ENCODE measurements at regions not wholly inside any gene's neighbourhood (a gene's known extent, or its start where the extent isn't known, plus 50 kb on each side); places are given as distances from the start of the nearest gene placed in this dataset.

GRCh38 chr16:72367851-72368250 lies 195.9 kb upstream of the PMFBP1 start:
- intact Hi-C loops (cut with micrococcal nuclease), result no loop called here
- H3K9me3 Mint-ChIP-seq, result peaks cover 5% of the 10 kb centered on the region

GRCh38 chr16:72362973-72363372 lies 191.0 kb upstream of the PMFBP1 start:
- ChIA-PET POLR2A (no interaction called here), CTCF (no interaction called here)
- Mint-ChIP-seq H3K9me3 (peaks cover 5% of the 10 kb centered on the region), H3K4me1 (ENCODE audit: low read depth) (no peaks in the 10 kb centered on the region), H3K27me3 (no peaks in the 10 kb centered on the region), H3K36me3 (no peaks in the 10 kb centered on the region), H3K27ac (no peak overlapping the region), H3K4me3 (no peak overlapping the region)
- no peak for DNase-seq
- intact Hi-C loops (cut with micrococcal nuclease), result no loop called here

More at GRCh38 chr16:72367851-72368250, 195.9 kb upstream of the PMFBP1 start:
- H3K27me3 Mint-ChIP-seq, result no peaks in the 10 kb centered on the region
- DNase-seq, result no peak
- no peak overlapping the region for H3K4me3 Mint-ChIP-seq
- ChIA-PET CTCF (no interaction called here), POLR2A (no interaction called here)
- H3K4me1 Mint-ChIP-seq (ENCODE audit: low read depth), result no peaks in the 10 kb centered on the region
- H3K27ac Mint-ChIP-seq, result no peak overlapping the region
- no peaks in the 10 kb centered on the region for H3K36me3 Mint-ChIP-seq

- no peak for DNase-seq
- Mint-ChIP-seq H3K27ac (no peak overlapping the region), H3K4me3 (no peak overlapping the region), H3K9me3 (peaks cover 5% of the 10 kb centered on the region), H3K4me1 (ENCODE audit: low read depth) (no peaks in the 10 kb centered on the region), H3K36me3 (no peaks in the 10 kb centered on the region), H3K27me3 (no peaks in the 10 kb centered on the region)
- intact Hi-C loops (cut with micrococcal nuclease), result no loop called here
- POLR2A ChIA-PET, result no interaction called here
- CTCF ChIA-PET, result no interaction called here
Observed at GRCh38 chr16:72362476-72362875, 190.5 kb upstream of the PMFBP1 start.

GRCh38 chr16:72357910-72358309 lies 186.0 kb upstream of the PMFBP1 start:
- Mint-ChIP-seq H3K27me3 (no peaks in the 10 kb centered on the region), H3K36me3 (no peaks in the 10 kb centered on the region), H3K27ac (no peak overlapping the region), H3K9me3 (peaks cover 3% of the 10 kb centered on the region), H3K4me1 (ENCODE audit: low read depth) (no peaks in the 10 kb centered on the region), H3K4me3 (no peak overlapping the region)
- ChIA-PET CTCF (no interaction called here), POLR2A (no interaction called here)
- no peak for DNase-seq
- intact Hi-C loops (cut with micrococcal nuclease), result no loop called here

GRCh38 chr16:72355561-72355960 lies 183.6 kb upstream of the PMFBP1 start:
- Mint-ChIP-seq H3K27me3 (no peaks in the 10 kb centered on the region), H3K27ac (no peak overlapping the region), H3K36me3 (no peaks in the 10 kb centered on the region), H3K9me3 (peaks cover 3% of the 10 kb centered on the region), H3K4me1 (ENCODE audit: low read depth) (no peaks in the 10 kb centered on the region), H3K4me3 (no peak overlapping the region)
- ChIA-PET POLR2A (no interaction called here), CTCF (interaction anchor here (0.8 kb wide), 1 partner anchor 231 kb away, joined by 3 read pairs; no protein-coding TSS in a partner anchor)
- no peak for DNase-seq
- intact Hi-C loops (cut with micrococcal nuclease), result no loop called here

GRCh38 chr16:72349719-72350118 lies 177.8 kb upstream of the PMFBP1 start:
- no peaks in the 10 kb centered on the region for H3K4me1 Mint-ChIP-seq (ENCODE audit: low read depth)
- POLR2A ChIA-PET, result no interaction called here
- H3K9me3 Mint-ChIP-seq, result peaks cover 3% of the 10 kb centered on the region
- H3K27me3 Mint-ChIP-seq, result no peaks in the 10 kb centered on the region
- H3K27ac Mint-ChIP-seq, result no peak overlapping the region
- CTCF ChIA-PET, result no interaction called here
- no peak overlapping the region for H3K4me3 Mint-ChIP-seq
- H3K36me3 Mint-ChIP-seq, result no peaks in the 10 kb centered on the region
- no peak for DNase-seq
- intact Hi-C loops (cut with micrococcal nuclease), result no loop called here

- ChIA-PET POLR2A (no interaction called here), CTCF (no interaction called here)
- no peaks in the 10 kb centered on the region for H3K27me3 Mint-ChIP-seq
- no peak for DNase-seq
- H3K36me3 Mint-ChIP-seq, result no peaks in the 10 kb centered on the region
- peaks cover 36% of the 10 kb centered on the region for H3K9me3 Mint-ChIP-seq
- H3K27ac Mint-ChIP-seq, result no peak overlapping the region
- intact Hi-C loops (cut with micrococcal nuclease), result no loop called here
- no peaks in the 10 kb centered on the region for H3K4me1 Mint-ChIP-seq (ENCODE audit: low read depth)
- no peak overlapping the region for H3K4me3 Mint-ChIP-seq
Observed at GRCh38 chr16:72332926-72333325, 161.0 kb upstream of the PMFBP1 start.

- Mint-ChIP-seq H3K27ac (no peak overlapping the region), H3K9me3 (peaks cover 37% of the 10 kb centered on the region), H3K4me1 (ENCODE audit: low read depth) (no peaks in the 10 kb centered on the region), H3K4me3 (no peak overlapping the region), H3K36me3 (peaks cover 4% of the 10 kb centered on the region), H3K27me3 (no peaks in the 10 kb centered on the region)
- intact Hi-C loops (cut with micrococcal nuclease), result no loop called here
- ChIA-PET CTCF (no interaction called here), POLR2A (no interaction called here)
- no peak for DNase-seq
Observed at GRCh38 chr16:72324578-72324977, 152.6 kb upstream of the PMFBP1 start.

DNA sequence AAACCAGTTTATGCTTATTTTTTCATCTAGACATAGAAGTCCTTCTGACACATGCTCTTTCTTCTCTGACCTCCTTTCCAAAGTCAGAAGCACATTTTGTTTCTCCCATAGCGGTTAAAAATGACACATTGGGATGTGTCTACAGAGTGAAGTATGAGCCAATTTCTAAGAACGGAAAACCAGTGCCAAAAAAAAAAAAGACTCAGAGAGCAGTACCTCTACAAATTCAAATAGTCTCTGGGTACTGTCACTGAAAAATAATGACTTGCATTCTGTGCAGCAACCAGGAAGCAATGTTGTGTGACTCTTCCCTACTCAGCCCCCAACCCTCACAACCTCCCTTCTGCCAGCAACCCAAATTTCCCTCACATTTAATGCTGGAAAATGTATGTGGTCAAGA lies 145.5 kb upstream of the PMFBP1 start:
- H3K4me3 Mint-ChIP-seq, result no peak overlapping the region
- no peak overlapping the region for H3K27ac Mint-ChIP-seq
- no peaks in the 10 kb centered on the region for H3K4me1 Mint-ChIP-seq (ENCODE audit: low read depth)
- DNase-seq, result no peak
- ChIA-PET CTCF (no interaction called here), POLR2A (no interaction called here)
- H3K27me3 Mint-ChIP-seq, result peaks cover 2% of the 10 kb centered on the region
- H3K36me3 Mint-ChIP-seq, result peaks cover 2% of the 10 kb centered on the region
- intact Hi-C loops (cut with micrococcal nuclease), result no loop called here
- peaks cover 19% of the 10 kb centered on the region for H3K9me3 Mint-ChIP-seq

DNA sequence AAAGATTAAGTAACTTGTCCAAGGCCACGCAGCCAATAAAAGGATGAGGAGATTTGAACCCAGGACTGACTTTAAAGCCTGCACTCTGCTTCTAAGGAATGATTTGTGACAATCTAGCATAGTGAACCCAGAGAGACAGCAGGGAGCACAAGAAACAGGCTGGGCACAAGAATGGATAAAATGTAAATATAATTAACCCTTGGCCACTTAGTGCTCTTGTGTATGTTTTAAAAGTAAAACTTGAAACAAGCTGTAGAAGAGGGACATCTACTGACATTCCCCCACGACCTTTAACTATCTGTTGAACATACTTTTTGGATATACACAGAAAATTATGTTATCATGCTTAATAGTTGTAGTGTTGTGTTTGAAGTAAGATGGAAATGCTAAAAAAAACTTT lies 141.9 kb upstream of the PMFBP1 start:
- POLR2A ChIA-PET, result no interaction called here
- CTCF ChIA-PET, result interaction anchor here (0.5 kb wide), 1 partner anchor 615 kb away, joined by 3 read pairs; no protein-coding TSS in a partner anchor
- no peak for DNase-seq
- Mint-ChIP-seq H3K9me3 (peaks cover 3% of the 10 kb centered on the region), H3K27ac (no peak overlapping the region), H3K4me1 (ENCODE audit: low read depth) (no peaks in the 10 kb centered on the region), H3K36me3 (no peaks in the 10 kb centered on the region), H3K4me3 (no peak overlapping the region), H3K27me3 (peaks cover 2% of the 10 kb centered on the region)
- intact Hi-C loops (cut with micrococcal nuclease), result no loop called here

- no peak overlapping the region for H3K27ac Mint-ChIP-seq
- POLR2A ChIA-PET, result no interaction called here
- no peaks in the 10 kb centered on the region for H3K9me3 Mint-ChIP-seq
- H3K27me3 Mint-ChIP-seq, result peaks cover 2% of the 10 kb centered on the region
- H3K4me3 Mint-ChIP-seq, result no peak overlapping the region
- intact Hi-C loops (cut with micrococcal nuclease), result no loop called here
- CTCF ChIA-PET, result no interaction called here
- H3K4me1 Mint-ChIP-seq (ENCODE audit: low read depth), result no peaks in the 10 kb centered on the region
- H3K36me3 Mint-ChIP-seq, result no peaks in the 10 kb centered on the region
- DNase-seq, result no peak
Observed at GRCh38 chr16:72312828-72313227, 140.9 kb upstream of the PMFBP1 start.

DNA sequence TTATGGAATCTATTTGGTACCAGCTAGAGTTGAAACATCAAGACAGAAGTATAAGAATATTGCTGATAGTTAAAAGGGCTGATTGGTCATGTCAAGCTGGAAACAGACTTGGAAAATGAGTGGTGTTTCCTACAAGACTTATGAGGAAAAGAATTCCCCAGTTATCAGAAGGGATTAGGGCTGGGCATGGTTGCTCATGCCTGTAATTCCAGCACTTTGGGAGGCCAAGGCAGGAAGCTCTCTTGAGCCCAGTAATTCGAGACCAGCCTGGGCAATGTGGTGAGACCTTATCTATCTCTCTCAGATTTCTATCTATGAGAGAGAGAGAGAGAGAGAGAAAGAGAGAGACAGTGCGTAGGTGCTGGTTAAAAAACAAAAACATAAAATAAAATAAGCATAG lies 139.5 kb upstream of the PMFBP1 start:
- H3K9me3 Mint-ChIP-seq, result no peaks in the 10 kb centered on the region
- ChIA-PET CTCF (no interaction called here), POLR2A (no interaction called here)
- H3K4me1 Mint-ChIP-seq (ENCODE audit: low read depth), result no peaks in the 10 kb centered on the region
- intact Hi-C loops (cut with micrococcal nuclease), result no loop called here
- no peak overlapping the region for H3K4me3 Mint-ChIP-seq
- DNase-seq, result no peak
- no peak overlapping the region for H3K27ac Mint-ChIP-seq
- H3K27me3 Mint-ChIP-seq, result peaks cover 2% of the 10 kb centered on the region
- H3K36me3 Mint-ChIP-seq, result no peaks in the 10 kb centered on the region

DNA sequence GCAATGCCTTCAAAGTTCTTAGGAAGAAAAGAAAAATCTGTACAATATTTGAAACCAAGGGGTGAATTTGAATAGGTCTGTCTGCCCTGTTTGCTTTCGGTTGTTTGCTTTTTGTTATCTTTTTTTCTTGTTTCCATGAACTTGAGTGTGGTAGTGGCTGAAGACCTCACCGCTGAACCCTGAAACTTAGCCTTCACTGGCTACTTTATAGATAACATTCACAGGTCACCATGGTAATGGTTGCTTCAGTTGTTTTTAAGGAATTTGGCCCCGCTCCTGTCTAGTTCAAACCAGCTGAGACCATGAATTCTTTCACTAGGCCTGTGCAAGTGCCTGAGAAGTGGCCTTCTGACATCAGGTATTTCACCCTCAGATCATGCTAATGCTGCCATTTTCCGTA lies 137.0 kb upstream of the PMFBP1 start:
- H3K9me3 Mint-ChIP-seq, result peaks cover 2% of the 10 kb centered on the region
- CTCF ChIA-PET, result no interaction called here
- no peak overlapping the region for H3K27ac Mint-ChIP-seq

GRCh38 chr16:72308396-72308795 lies 136.4 kb upstream of the PMFBP1 start:
- H3K36me3 Mint-ChIP-seq, result peaks cover 2% of the 10 kb centered on the region
- no peak overlapping the region for H3K27ac Mint-ChIP-seq
- H3K4me3 Mint-ChIP-seq, result no peak overlapping the region
- intact Hi-C loops (cut with micrococcal nuclease), result no loop called here
- no peaks in the 10 kb centered on the region for H3K4me1 Mint-ChIP-seq (ENCODE audit: low read depth)
- peaks cover 2% of the 10 kb centered on the region for H3K9me3 Mint-ChIP-seq
- CTCF ChIA-PET, result no interaction called here
- H3K27me3 Mint-ChIP-seq, result no peaks in the 10 kb centered on the region
- POLR2A ChIA-PET, result no interaction called here
- DNase-seq, result no peak

More for the DNA sequence above, 137.0 kb upstream of the PMFBP1 start:
- peaks cover 2% of the 10 kb centered on the region for H3K36me3 Mint-ChIP-seq
- intact Hi-C loops (cut with micrococcal nuclease), result no loop called here
- H3K4me1 Mint-ChIP-seq (ENCODE audit: low read depth), result no peaks in the 10 kb centered on the region
- H3K4me3 Mint-ChIP-seq, result no peak overlapping the region
- POLR2A ChIA-PET, result no interaction called here
- DNase-seq, result no peak
- no peaks in the 10 kb centered on the region for H3K27me3 Mint-ChIP-seq

All from activated CD4-positive, alpha-beta memory T cell treated with anti-CD3 and anti-CD28 coated beads for 36 hours (primary cell).